A673 (cell line): ENCODE measurements at regions not wholly inside any gene's neighbourhood (a gene's known extent, or its start where the extent isn't known, plus 50 kb on each side); places are given as distances from the start of the nearest gene placed in this dataset.
"Not testable (repeated sequence)": the region's sequence is repeated elsewhere in the genome, so short reads cannot be mapped to it uniquely, and the experiment has no call there.

ENCODE experiments used
- BruUV-seq: library from RNA; stranded (reverse); fragments of 400-500 nt; replicated peaks from 2 replicates; lab custom pipeline; 2021; lab: Mats Ljungman, UMichigan
- CTCF ChIA-PET: fragments of 300-600 bp; sonication (Branson Sonifier 250); formaldehyde crosslinking; loops from one replicate; lab custom pipeline; 2022; ENCODE audit warnings: antibody characterized with exemption; lab: Charles Lee
- POLR2A ChIA-PET: fragments of 300-600 bp; sonication (Branson Sonifier 250); formaldehyde crosslinking; loops from one replicate; lab custom pipeline; 2022; ENCODE audit warnings: antibody characterized with exemption; ENCODE audit not compliant: low non-redundant PET; lab: Charles Lee
- DNase-seq: peaks from one replicate; pipeline ENCODE4 v3.0.0-alpha.2; 2015; ENCODE audit warnings: low spot score
- H3K27ac ChIP-seq: fragments of 200-600 bp; sonication (generic); 2 replicates; pipeline ENCODE4 v1.5.1; 2016; ENCODE audit warnings: mixed run types, low read depth, mild to moderate bottlenecking, mixed read lengths, antibody characterized with exemption, low read length; ENCODE audit not compliant: poor library complexity, severe bottlenecking
- H3K27me3 ChIP-seq: fragments of 200-600 bp; sonication (generic); replicated peaks from 2 replicates; pipeline ENCODE4 v1.6.1; 2017; ENCODE audit warnings: mixed run types, low read depth, mild to moderate bottlenecking, mixed read lengths, antibody characterized with exemption, low read length; ENCODE audit not compliant: insufficient read depth, poor library complexity
- H3K36me3 ChIP-seq: fragments of 200-600 bp; sonication (generic); 2 replicates; pipeline ENCODE4 v1.6.1; 2016; ENCODE audit warnings: mixed run types, mild to moderate bottlenecking, mixed read lengths, antibody characterized with exemption, low read length; ENCODE audit not compliant: insufficient read depth, poor library complexity, severe bottlenecking
- H3K4me1 ChIP-seq: fragments of 200-600 bp; sonication (generic); 2 replicates; pipeline ENCODE4 v1.6.1; 2017; ENCODE audit warnings: mixed run types, mild to moderate bottlenecking, mixed read lengths, antibody characterized with exemption, low read length; ENCODE audit not compliant: insufficient read depth, poor library complexity, severe bottlenecking
- H3K4me3 ChIP-seq: fragments of 200-600 bp; sonication (generic); 2 replicates; pipeline ENCODE4 v1.5.1; 2016; ENCODE audit warnings: low read depth, mixed run types, mild to moderate bottlenecking, mixed read lengths, low read length; ENCODE audit not compliant: poor library complexity, severe bottlenecking
- H3K9me3 ChIP-seq: fragments of 200-600 bp; sonication (generic); 2 replicates; pipeline ENCODE4 v1.6.1; 2016; ENCODE audit warnings: mixed run types, low read depth, mild to moderate bottlenecking, mixed read lengths, antibody characterized with exemption, low read length; ENCODE audit not compliant: poor library complexity, severe bottlenecking
- EZH2 ChIP-seq: fragments of 200-600 bp; sonication (generic); IDR thresholded peaks from 2 replicates; pipeline ENCODE4 v1.6.1; 2017; ENCODE audit warnings: borderline replicate concordance, low read depth, mild to moderate bottlenecking, mixed read lengths, antibody characterized with exemption, low read length; ENCODE audit not compliant: poor library complexity, severe bottlenecking
- intact Hi-C: fragments of 100-400 bp; cut with micrococcal nuclease; formaldehyde crosslinking; loops from one replicate; pipeline ENCODE4 v1.10.0; 2022; ENCODE audit not compliant: unreplicated experiment
- TF ChIP-seq, protein P1 (sequence below): fragments of 300-800, 200-600 bp; sonication (generic); conservative IDR thresholded peaks from 2 replicates; pipeline ENCODE4 v1.5.1; 2017; ENCODE audit warnings: low read depth, mild to moderate bottlenecking, antibody characterized with exemption, low read length, moderate library complexity, mixed read lengths

- no peaks in the 10 kb centered on the region for H3K9me3 ChIP-seq
- H3K27me3 ChIP-seq = no peaks in the 10 kb centered on the region
- no TSS peak for BruUV-seq
- TF ChIP-seq, protein P1, sequence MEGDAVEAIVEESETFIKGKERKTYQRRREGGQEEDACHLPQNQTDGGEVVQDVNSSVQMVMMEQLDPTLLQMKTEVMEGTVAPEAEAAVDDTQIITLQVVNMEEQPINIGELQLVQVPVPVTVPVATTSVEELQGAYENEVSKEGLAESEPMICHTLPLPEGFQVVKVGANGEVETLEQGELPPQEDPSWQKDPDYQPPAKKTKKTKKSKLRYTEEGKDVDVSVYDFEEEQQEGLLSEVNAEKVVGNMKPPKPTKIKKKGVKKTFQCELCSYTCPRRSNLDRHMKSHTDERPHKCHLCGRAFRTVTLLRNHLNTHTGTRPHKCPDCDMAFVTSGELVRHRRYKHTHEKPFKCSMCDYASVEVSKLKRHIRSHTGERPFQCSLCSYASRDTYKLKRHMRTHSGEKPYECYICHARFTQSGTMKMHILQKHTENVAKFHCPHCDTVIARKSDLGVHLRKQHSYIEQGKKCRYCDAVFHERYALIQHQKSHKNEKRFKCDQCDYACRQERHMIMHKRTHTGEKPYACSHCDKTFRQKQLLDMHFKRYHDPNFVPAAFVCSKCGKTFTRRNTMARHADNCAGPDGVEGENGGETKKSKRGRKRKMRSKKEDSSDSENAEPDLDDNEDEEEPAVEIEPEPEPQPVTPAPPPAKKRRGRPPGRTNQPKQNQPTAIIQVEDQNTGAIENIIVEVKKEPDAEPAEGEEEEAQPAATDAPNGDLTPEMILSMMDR = no peak
- TF ChIP-seq EZH2 = no peak
- ChIA-PET CTCF (no interaction called here), POLR2A (no interaction called here)
- no peaks in the 10 kb centered on the region for H3K36me3 ChIP-seq
- no peak overlapping the region for H3K4me3 ChIP-seq
- H3K27ac ChIP-seq = no peak overlapping the region
- intact Hi-C loops = no loop called here
- no peaks in the 10 kb centered on the region for H3K4me1 ChIP-seq
- no peak for DNase-seq
These were observed 100.2 kb downstream of the FBXO8 start for GRCh38 chr4:174183259-174183658.

- Histone ChIP-seq H3K27me3 (no peaks in the 10 kb centered on the region), H3K4me3 (no peak overlapping the region), H3K4me1 (no peaks in the 10 kb centered on the region), H3K36me3 (no peaks in the 10 kb centered on the region), H3K9me3 (no peaks in the 10 kb centered on the region), H3K27ac (no peak overlapping the region)
- ChIA-PET CTCF (no interaction called here), POLR2A (no interaction called here)
- intact Hi-C loops = no loop called here
- no TSS peak for BruUV-seq
- TF ChIP-seq, protein P1 = peak; percentile 31; the same call in 1 of the 2 replicates
- TF ChIP-seq EZH2 = no peak
- DNase-seq = no peak
These were observed 101.6 kb downstream of the FBXO8 start for GRCh38 chr4:174181827-174182226.

- Histone ChIP-seq H3K4me3 (no peak overlapping the region), H3K36me3 (no peaks in the 10 kb centered on the region), H3K27me3 (no peaks in the 10 kb centered on the region), H3K4me1 (no peaks in the 10 kb centered on the region), H3K9me3 (no peaks in the 10 kb centered on the region), H3K27ac (no peak overlapping the region)
- no peak for TF ChIP-seq EZH2
- TF ChIP-seq, protein P1 = no peak
- no TSS peak for BruUV-seq
- intact Hi-C loops = no loop called here
- ChIA-PET CTCF (no interaction called here), POLR2A (no interaction called here)
- no peak for DNase-seq
These were observed 105.9 kb downstream of the FBXO8 start for GRCh38 chr4:174177536-174177935.

GRCh38 chr4:174175836-174176235 lies 107.6 kb downstream of the FBXO8 start:
- H3K27me3 ChIP-seq, H3K9me3 ChIP-seq, intact Hi-C loops, H3K27ac ChIP-seq, CTCF ChIA-PET, DNase-seq, BruUV-seq, H3K4me1 ChIP-seq, H3K36me3 ChIP-seq, POLR2A ChIA-PET, H3K4me3 ChIP-seq: not testable (repeated sequence)
